SK-N-MC (cell line): ENCODE measurements at regions not wholly inside any gene's neighbourhood (a gene's known extent, or its start where the extent isn't known, plus 50 kb on each side); places are given as distances from the start of the nearest gene placed in this dataset.

ENCODE experiments used
- DNase-seq: peaks from one replicate; pipeline ENCODE4 v3.0.0-alpha.2; 2011; ENCODE audit warnings: low read depth, low spot score
- H3K27ac ChIP-seq: fragments of 200-600 bp; sonication (generic); 2 replicates; pipeline ENCODE4 v1.5.1; 2016; ENCODE audit warnings: mixed run types
- H3K36me3 ChIP-seq: fragments of 200-600 bp; sonication (generic); 2 replicates; pipeline ENCODE4 v1.6.1; 2017; ENCODE audit warnings: antibody characterized with exemption, low read length, mixed read lengths; ENCODE audit not compliant: insufficient read depth
- H3K4me3 ChIP-seq: fragments of 200-600 bp; sonication (generic); 2 replicates; pipeline ENCODE4 v1.5.1; 2016
- H3K9ac ChIP-seq: fragments of 200-600 bp; sonication (generic); 2 replicates; pipeline ENCODE4 v1.8.0; 2017; ENCODE audit warnings: mixed run types, mixed read lengths; ENCODE audit not compliant: insufficient read length
- H3K9me3 ChIP-seq: fragments of 200-600 bp; sonication (generic); 2 replicates; pipeline ENCODE4 v1.6.1; 2017; ENCODE audit warnings: low read depth, mild to moderate bottlenecking, antibody characterized with exemption, low read length, moderate library complexity, mixed read lengths
- EZH2 ChIP-seq: fragments of 200-600 bp; sonication (generic); IDR thresholded peaks from one replicate; pipeline ENCODE4 v1.6.1; 2017; ENCODE audit warnings: antibody characterized with exemption
- FOXP2 ChIP-seq: optimal IDR thresholded peaks from 2 replicates; pipeline ENCODE3; 2011; ENCODE audit warnings: mild to moderate bottlenecking, moderate library complexity; ENCODE audit not compliant: insufficient read depth; ENCODE audit errors: extremely low read length, control extremely low read depth
- POLR2AphosphoS5 ChIP-seq: IDR thresholded peaks from 2 replicates; pipeline ENCODE4 v1.6.1; 2012; ENCODE audit warnings: mild to moderate bottlenecking, low read depth, low read length, borderline replicate concordance

DNA sequence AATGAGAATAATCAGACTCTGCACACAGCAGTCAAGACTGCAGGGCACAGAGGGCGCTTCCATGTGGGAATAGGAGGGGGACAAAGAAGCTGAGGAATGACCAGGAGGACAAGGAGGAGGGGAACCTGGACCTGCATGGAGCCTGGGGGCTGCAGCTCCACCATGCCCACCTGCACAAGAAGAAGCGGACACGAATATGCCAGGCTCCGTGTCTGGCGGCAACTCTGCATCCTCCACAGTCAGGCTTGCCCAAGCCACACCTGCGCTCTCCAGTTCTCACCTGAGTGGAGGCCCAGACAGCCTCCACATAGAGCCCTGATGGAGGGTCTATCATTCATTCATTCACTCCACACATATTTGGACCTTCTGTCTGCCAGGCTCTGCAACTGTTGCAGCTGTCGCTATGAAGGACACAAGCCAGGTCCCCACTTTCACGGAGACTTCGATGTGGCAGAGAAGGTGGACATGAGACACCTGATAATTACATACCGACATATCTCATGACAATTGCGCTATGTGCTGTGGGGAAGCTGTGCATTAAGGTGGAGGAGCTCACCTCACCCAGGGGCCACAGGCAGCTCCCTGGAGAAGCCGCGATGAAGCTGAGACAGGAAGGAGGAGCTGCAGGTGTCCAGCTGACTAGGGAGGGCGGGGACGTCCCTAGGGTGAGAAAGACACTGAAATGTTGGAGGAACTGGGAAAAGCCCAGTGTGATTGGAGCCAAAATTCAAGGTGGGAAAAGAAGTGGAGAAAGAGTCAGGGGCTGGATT lies 159.2 kb downstream of the INHBB start:
- H3K9me3 ChIP-seq: no peaks in the 10 kb centered on the region
- no peak for DNase-seq
- no peak for TF ChIP-seq FOXP2
- TF ChIP-seq EZH2: no peak
- TF ChIP-seq POLR2AphosphoS5: no peak
- H3K27ac ChIP-seq: no peak overlapping the region
- no peak overlapping the region for H3K9ac ChIP-seq
- no peaks in the 10 kb centered on the region for H3K36me3 ChIP-seq
- no peak overlapping the region for H3K4me3 ChIP-seq

DNA sequence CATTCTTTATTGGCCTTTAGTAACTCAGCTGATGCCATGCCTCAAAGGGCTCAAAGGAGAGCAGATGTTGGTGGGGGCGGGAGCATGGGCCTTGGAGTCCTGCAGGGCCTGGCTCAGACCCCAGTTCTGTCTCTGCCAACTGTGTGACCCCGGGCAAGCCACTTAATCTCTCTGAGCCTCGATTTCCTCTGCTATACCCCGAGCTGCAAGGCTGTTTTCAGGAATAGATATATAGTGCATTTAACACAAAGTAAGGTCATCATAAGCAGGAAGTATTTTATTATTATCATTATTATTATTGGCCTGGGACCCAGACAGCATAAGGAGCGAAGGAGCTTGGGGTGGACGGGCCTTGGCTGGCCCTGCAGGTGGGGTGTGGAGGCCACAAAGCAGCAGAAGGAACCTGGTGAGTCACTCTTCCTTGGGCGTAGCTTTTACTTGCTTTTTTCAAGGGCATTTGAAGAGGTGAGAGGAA lies 162.7 kb downstream of the INHBB start:
- Histone ChIP-seq H3K4me3 (no peak overlapping the region), H3K9me3 (no peaks in the 10 kb centered on the region), H3K27ac (no peak overlapping the region), H3K36me3 (no peaks in the 10 kb centered on the region), H3K9ac (no peak overlapping the region)
- no peak for DNase-seq
- TF ChIP-seq FOXP2 (no peak), EZH2 (no peak), POLR2AphosphoS5 (no peak)

DNA sequence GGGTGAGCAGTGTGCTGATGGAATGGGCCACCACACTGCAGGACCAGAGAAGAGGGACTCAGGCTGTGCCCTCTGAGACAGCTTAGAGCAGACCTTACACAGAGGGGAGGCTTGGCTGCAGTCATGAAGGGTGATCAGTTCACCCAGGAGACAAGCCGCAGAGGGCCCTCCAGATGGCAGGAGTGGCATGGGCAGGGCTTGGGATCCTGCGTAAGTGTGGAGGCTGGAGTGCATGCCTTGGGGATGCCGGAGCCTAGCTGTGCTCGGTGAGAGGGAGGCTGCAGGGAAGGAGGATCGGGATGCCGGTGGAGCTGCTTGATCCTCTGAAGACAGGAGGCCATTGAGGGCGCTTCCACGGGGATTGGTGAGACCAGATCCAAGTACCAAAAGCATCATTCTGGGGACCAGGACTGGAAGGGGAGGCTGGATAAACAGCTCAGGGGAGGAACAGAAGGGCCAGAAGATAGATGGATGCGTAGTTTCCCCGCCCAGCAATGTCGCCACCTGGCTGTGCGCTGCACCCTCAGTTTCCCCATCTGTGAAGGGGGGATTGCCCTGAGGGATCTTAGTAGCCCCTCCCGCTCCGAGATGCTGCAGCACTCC lies 163.4 kb downstream of the INHBB start:
- no peak overlapping the region for H3K27ac ChIP-seq
- no peaks in the 10 kb centered on the region for H3K36me3 ChIP-seq
- TF ChIP-seq EZH2 (no peak), FOXP2 (no peak), POLR2AphosphoS5 (no peak)
- no peaks in the 10 kb centered on the region for H3K9me3 ChIP-seq
- DNase-seq: no peak
- H3K4me3 ChIP-seq: no peak overlapping the region
- no peak overlapping the region for H3K9ac ChIP-seq

DNA sequence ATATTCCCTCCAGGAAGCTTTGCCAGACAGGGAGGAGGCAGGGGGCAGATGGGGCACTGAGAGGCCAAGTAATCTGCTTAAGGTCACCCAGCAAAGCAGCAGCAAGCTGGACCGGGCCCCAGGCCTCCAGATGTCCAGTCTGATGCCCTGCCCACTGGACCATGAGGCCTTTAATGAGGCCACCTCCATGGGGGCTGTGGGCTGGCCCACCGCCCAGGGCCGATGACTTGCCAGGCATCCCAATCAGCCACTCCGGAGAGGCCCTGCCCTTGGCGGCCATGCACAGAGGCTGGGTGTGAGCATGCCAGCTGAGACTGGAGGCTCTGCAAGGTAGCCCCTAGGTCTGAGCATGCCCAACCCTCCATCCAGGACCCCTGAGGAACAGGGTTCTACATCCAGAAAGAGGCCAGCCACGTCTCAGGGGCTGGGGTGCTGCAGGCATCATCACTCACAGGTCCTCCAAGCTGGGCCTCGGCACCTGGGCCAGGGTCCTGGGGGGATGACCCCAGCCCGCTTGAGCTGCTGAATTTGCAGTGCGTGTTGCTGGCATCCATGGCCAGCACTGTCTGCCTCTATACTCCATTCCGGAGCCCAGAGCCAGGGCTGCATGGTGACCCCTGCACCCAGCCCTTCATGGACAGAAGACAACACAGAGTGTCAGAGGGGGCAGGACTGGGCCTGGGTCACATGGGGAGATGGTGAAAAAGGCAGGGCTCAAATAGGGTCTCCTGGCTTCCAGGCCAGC lies 164.2 kb downstream of the INHBB start:
- DNase-seq: no peak
- no peak overlapping the region for H3K27ac ChIP-seq
- H3K36me3 ChIP-seq: no peaks in the 10 kb centered on the region
- H3K9me3 ChIP-seq: no peaks in the 10 kb centered on the region
- H3K4me3 ChIP-seq: no peak overlapping the region
- no peak overlapping the region for H3K9ac ChIP-seq
- no peak for TF ChIP-seq POLR2AphosphoS5
- TF ChIP-seq FOXP2: no peak
- no peak for TF ChIP-seq EZH2

DNA sequence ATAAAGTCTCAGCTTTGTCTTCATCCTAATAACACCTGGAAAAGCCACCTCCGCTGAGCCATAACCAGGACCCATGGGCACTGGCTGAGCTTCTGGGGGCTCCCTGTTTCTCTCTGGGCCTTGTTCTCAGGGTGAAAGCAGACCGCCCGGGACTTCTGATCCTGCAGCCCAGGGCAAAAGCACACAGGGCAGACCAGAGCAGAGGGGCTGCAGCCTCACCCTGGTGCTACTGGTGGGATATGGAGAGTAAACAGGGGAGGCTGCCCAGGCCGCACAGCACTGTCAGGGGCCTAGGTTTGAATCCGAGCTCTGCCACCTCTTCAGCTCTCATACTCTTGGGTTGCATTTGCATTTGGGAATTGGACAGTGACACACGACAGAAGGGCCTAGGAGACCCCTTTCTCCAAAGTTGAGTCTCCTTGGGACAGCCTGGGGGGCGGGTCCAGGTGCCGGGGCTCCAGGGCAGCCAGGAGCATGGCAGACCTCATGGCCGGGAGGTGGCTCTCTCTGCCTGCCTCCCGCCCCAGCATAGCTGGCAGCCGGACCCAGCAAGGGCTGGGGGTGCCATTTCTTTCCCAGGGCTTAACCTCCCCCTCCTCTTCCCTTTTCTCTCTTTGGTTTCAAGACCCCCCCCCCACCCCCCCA lies 164.9 kb downstream of the INHBB start:
- TF ChIP-seq FOXP2 (no peak), EZH2 (no peak), POLR2AphosphoS5 (no peak)
- H3K9me3 ChIP-seq: no peaks in the 10 kb centered on the region
- H3K27ac ChIP-seq: no peak overlapping the region
- no peak overlapping the region for H3K4me3 ChIP-seq
- H3K36me3 ChIP-seq: no peaks in the 10 kb centered on the region
- DNase-seq: no peak
- H3K9ac ChIP-seq: no peak overlapping the region

DNA sequence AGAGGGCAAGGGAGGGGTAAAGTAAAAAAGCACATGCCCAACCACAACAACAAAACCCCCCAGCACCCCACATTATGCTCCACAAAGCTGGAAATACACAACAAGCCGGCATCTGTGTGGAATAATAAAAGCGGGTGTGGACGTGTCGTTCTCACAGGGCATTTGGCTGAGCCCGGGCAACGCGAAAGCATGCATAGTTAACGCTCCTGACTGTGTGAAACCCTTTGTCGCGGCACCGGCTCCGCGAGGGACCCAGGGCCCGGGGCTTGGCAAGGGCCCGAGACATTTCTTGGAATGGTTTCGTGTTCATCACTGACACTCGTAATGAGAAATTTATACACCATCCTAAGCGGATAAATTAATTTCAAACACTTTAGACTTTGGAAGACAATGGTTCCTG lies 165.6 kb downstream of the INHBB start:
- Histone ChIP-seq H3K9ac (no peak overlapping the region), H3K9me3 (no peaks in the 10 kb centered on the region), H3K36me3 (no peaks in the 10 kb centered on the region), H3K4me3 (no peak overlapping the region), H3K27ac (no peak overlapping the region)
- TF ChIP-seq POLR2AphosphoS5 (no peak), FOXP2 (no peak), EZH2 (no peak)
- DNase-seq: no peak

DNA sequence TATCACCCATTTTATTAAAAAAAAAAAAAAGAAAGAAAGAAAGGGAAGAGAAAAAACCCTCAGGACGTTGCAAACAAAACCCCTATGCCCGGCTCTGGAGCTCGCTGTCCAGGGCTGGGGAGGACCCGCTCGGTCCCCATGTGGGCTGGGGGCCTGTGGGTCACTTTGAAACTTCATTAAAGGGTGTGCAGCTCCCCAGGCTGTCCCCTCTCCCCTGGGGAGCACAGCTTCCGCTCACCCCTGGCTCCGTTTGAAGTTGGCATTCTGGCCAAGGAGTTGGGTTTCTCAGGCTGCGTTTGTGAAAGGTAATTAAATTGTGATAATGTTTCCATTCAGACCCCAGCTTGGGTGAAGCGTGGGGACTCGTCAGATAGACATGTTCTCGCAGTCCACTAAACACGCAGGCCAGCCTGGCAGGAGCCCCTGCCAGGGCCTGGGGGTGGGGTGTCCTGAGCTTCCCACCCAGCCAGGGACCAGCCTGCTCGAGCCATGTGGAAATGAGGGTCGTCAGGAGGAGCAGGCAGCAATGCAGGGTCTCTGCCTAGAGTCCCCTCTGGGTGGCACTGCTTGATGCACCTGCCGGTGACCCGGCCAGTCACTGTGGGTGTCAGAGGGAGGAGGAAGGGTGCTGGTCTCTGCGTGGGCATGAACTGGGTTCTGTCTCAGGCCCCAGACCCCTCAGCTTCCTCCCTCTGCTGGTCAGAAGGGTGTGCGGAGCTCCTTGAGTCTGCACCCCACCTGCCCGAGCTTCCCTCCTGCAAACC lies 166.2 kb downstream of the INHBB start:
- Histone ChIP-seq H3K9ac (no peak overlapping the region), H3K36me3 (no peaks in the 10 kb centered on the region), H3K9me3 (no peaks in the 10 kb centered on the region), H3K27ac (no peak overlapping the region), H3K4me3 (no peak overlapping the region)
- no peak for DNase-seq
- no peak for TF ChIP-seq EZH2

DNA sequence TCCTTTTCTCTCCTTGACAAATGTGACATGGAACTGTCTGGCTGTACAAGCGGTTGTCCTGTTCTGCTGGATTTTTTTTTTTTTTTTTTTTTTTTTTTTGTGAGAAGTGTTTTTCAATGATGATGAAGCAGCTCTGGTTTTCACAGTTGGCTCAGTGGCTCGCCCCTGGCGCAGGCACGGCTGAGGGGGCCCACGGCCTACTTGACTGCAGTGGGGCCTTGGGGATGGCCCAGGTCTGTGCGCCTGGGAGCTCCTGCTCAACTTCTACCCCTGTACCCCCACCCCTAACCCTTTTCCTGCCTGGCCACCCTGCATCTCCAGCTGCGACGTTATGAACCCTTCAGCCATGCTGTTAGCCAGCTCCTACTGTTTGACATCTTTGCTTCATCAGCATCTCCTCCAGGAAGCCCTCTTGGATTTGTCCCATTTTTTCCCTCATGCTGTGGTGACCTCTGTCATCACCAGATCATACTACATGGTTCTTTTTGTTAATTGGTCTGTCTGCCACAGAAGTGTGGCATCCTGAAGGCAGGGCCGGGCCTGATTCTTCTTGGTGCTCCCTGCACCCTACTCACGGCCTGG lies 167.9 kb downstream of the INHBB start:
- H3K27ac ChIP-seq: no peak overlapping the region
- H3K9me3 ChIP-seq: no peaks in the 10 kb centered on the region
- no peaks in the 10 kb centered on the region for H3K36me3 ChIP-seq
- no peak overlapping the region for H3K4me3 ChIP-seq
- TF ChIP-seq FOXP2 (no peak), POLR2AphosphoS5 (no peak), EZH2 (no peak)
- no peak overlapping the region for H3K9ac ChIP-seq
- DNase-seq: no peak
